A172 (cell line): ENCODE measurements at regions not wholly inside any gene's neighbourhood (a gene's known extent, or its start where the extent isn't known, plus 50 kb on each side); places are given as distances from the start of the nearest gene placed in this dataset.

Experiments used
- DNase-seq: peaks from one replicate; pipeline ENCODE4 v3.0.0-alpha.2; 2015; ENCODE audit warnings: low spot score

- DNase-seq, result no peak
Observed at GRCh38 chr16:79267781-79268180, 332.8 kb downstream of the MAF start.

DNA sequence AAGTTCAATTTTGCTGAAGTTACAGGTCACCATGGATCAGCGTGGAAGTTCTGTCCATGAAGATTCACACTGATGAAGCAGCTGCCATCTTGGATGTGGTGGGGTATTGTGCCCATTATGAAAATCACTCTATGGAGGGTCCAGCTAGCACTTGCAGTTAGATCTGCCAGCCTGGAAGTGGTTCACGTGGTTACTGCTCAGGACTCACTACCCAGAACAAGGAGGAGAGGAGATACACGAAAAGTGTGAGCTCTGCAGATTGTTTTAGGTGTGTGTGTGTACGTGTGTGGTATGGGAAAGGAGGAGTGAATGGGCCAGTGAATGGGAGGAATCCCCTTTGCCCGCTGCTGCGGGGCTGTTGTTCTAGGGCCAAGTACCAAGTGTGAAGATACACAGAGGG, 333.4 kb downstream of the MAF start:
- no peak for DNase-seq

DNA sequence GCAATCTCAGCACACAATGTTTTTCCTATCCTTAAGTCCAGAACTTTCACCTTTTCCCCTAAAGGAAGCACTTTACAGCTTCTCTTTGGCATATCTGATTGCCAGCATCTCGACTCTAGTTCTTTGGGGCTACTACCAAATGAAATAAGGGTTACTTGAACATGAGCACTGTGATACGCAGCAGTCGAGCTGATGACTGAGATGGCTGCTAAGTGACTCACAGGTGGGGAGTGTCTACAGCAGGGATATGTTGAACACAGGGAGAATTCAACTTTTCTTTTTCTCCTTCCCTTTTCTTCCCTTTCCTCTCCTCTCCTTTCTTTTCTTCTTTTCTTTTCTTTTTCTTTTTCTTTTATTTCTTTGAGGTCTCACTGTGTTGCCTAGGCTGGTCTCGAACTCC, 334.8 kb downstream of the MAF start:
- DNase-seq, result no peak

GRCh38 chr16:79265196-79265595, 335.3 kb downstream of the MAF start:
- no peak for DNase-seq

GRCh38 chr16:79264237-79265109, 336.1 kb downstream of the MAF start:
- no peak for DNase-seq

DNA sequence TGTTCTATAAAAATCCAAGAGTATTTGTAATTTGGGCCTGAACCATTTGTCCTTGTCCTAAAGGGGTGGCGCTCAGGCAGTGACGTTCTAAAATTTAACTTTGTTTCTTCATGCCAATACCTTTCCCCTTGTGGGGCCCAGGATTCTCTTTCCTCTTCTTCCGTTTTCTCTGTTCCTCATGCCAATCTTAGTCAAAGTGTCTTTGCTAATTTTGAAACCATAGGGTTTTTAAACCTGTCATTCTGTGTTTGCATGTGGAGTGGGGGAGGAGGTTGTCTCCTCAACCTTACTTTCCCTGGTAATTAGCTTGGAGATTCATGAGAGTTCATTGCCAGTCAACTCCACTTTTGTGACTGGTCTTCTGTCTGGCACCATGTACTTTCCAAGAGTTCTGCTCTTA, 337.1 kb downstream of the MAF start:
- no peak for DNase-seq
